T-helper 9 cell (primary cell): ENCODE measurements at regions not wholly inside any gene's neighbourhood (a gene's known extent, or its start where the extent isn't known, plus 50 kb on each side); places are given as distances from the start of the nearest gene placed in this dataset.
A peak's percentile ranks its signal among the peaks of the same experiment; 100 is the strongest.
"Not testable (repeated sequence)": the region's sequence is repeated elsewhere in the genome, so short reads cannot be mapped to it uniquely, and the experiment has no call there.

ENCODE experiments used
- DNase-seq: peaks from one replicate; pipeline ENCODE4 v3.0.0-alpha.2; 2020

DNA sequence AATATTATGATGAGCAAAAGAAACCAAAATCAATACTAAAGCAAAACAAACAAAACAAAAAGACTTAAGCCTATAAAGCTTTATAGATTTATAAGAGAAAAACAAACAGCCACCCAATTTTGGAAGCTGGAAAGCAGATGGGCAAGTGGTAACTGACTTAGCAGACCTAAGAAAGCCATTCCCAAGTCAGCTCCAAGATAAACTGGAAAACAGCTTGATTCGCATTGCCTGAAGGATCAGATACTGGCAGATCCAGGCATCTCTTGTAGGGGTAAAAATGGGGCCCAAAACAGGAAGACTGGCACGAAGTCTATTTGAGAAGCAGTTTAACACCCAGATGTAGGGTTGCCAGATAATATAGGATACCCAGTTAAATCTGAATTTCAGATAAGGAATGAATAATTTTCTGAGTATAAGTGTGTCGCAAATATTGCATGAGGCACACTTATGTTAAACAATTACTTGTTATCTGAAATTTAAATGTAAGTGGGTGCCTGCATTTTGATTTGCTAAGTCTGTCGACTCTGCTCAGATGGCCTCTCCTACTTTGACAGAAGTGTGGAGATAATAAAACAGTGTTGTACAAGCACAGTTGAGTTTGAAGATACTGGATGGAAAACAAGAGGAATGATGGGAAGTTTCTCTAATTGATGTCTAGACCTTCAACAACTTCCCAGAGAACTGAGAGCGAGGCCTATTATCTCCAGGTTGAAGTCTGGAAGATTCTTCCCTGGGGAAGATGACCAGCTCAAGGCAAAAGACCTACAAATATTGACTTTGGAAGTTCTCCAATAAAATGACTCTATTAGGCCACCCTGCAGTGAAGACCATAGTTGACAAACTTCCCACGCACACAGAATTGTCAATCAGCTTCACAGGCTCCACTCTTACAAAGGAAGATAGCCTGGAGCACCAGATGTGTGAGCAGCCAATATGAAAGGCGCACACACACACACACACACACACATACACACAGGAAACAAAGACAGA is 113.4 kb downstream of the FAM50B start:
- DNase-seq: no peak

- no peak for DNase-seq
Observed at GRCh38 chr6:3963426-3963825, 114.3 kb downstream of the FAM50B start.

GRCh38 chr6:3965071-3965718 is 113.7 kb downstream of the FAM217A start:
- DNase-seq: no peak

GRCh38 chr6:3966426-3966825 is 112.5 kb downstream of the FAM217A start:
- no peak for DNase-seq

DNA sequence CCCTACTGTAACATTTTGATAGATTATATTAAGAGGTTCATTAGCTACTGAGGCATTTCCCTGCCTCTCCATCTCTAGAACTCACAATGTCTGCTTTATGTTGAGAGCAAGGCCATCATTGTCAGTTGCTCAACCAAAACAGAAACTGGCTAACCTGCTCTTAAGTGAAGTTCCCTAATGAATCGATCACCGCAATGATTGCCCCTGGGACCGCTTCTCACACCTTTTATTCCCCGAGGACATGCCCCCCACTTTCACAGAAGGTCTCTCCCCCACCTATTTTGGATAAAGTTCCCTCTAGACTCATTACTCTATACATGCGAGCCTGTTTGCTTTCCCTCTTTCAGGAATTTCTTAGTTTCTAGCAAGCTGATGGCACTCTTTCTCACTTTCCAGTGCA is 108.8 kb downstream of the FAM217A start:
- DNase-seq: no peak

DNA sequence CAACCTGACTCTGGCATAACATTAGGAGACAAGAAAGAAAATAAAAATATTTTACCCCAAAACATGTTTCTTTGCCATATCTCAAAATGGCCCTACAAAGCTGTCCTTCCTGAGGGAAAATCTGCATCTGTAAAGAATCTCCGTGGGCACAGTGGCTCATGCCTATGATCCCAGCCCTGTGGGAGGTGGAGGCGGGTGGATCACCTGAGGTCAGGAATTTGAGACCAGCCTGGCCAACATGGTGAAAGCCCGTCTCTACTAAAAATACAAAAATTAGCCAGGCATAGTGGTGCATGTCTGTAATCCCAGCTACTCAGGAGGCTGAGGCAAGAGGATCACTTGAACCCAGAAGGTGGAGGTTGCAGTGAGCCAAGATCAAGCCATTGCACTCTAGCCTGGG is 105.8 kb downstream of the FAM217A start:
- DNase-seq: not testable (repeated sequence)

DNA sequence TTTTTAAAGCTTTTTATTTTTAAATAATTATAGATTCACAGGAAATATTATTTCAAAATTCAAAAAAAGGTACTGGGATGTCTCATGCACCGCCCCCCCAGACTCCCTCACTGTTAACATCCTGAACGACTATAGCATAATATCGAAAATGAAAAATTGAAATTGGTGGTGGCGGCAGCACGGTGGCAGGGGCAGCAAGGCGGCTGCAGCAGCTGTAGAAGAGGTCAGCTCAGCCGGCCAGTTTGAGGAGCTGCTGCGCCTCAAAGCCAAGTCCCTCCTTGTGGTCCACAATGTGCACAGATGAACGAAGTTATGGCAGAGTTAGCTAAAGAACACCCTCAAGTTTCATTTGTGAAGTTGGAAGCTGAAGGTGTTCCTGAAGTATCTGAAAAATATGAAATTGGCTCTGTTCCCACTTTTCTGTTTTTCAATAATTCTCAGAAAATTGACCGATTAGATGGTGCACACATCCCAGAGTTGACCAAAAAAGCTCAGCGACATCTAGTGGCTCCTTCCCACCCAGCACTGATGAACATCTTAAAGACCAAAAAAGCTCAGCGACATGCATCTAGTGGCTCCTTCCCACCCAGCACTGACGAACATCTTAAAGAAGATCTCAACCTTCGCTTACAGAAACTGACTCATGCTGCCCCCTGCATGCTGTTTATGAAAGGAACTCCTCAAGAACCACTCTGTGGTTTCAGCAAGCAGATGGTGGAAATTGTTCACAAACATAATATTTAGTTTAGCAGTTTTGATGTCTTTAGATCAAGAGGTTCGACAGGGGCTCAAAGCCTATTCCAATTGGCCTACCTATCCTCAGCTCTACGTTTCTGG is 100.8 kb downstream of the FAM217A start:
- DNase-seq: peak; percentile 3

GRCh38 chr6:3978966-3979365 is 100.0 kb downstream of the FAM217A start:
- not testable (repeated sequence) for DNase-seq

DNA sequence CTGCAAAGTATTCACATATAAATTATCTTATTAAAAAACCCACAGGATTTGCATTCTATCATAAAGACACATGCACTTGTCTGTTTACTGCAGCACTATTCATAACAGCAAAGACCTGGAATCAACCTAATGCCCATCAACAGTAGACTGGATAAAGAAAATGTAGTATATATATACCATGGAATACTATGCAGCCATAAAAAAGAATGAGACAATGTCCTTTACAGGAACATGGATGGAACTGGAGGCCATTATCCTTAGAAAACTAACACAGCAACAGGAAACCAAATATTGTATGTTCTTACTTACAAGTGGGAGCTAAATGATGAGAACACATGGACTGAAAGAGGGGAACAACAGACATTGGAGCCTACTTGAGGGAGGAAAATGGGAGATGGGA is 97.0 kb downstream of the FAM217A start:
- DNase-seq: no peak

DNA sequence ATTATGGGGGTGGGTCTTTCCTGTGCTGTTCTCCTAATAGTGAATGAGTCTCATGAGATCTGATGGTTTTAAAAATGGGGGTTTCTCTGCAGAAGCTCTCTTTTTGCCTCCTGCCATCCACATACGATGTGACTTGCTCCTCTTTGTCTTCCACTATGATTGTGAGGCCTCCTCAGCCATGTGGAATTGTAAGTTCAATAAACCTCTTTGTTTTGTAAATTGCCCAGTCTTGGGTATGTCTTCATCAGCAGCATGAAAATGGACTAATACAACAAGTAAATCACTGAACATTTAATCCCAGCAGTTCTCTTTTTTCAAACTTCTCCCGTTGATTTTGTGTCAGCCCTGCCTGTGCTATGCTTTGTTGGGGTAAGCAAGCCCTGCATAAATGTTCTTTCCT is 95.2 kb downstream of the FAM217A start:
- DNase-seq: no peak

- DNase-seq: no peak
Observed at GRCh38 chr6:3984494-3984893, 94.4 kb downstream of the FAM217A start.

DNA sequence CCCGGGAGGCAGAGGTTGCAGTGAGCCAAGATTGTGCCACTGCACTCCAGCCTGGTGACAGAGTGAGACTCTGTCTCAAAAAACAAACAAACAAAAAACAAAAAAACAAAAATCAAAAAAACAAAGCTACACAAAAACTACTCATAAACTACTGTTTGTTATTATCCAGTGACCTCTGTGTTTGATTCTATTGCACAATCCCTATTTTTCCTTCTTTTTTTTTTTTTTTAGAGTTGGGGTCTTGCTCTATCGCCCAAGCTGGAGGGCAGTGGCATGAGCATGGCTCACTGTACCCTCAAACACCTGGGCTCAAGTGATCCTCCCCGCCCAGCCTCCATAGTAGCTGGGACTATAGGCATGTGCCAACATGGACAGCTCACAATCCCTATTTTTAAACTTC is 92.7 kb downstream of the FAM217A start:
- DNase-seq: no peak

- DNase-seq: no peak
Observed at GRCh38 chr6:3987053-3987452, 91.9 kb downstream of the FAM217A start.

DNA sequence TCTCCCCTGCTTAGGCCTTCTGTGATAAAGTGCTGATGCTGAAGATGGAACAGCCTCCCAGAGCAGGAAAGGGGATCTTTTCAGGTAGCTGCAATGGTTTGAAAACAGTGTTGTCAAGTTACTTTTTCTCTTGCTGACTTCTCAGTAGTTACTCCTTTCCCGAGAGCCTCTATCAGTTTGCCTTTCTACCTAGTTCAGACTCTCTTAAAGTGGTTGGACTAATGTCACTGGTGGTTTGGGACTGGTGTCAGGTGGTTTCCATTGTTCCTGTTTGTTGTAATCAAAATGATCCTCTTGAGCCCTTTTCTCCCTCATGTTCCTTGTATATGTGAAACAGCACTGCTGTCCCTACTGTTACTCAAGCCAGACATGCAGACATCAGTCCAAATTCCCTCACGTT is 91.4 kb downstream of the FAM217A start:
- DNase-seq: no peak

GRCh38 chr6:3990692-3991491 is 88.0 kb downstream of the FAM217A start:
- peak; percentile 57 for DNase-seq

DNA sequence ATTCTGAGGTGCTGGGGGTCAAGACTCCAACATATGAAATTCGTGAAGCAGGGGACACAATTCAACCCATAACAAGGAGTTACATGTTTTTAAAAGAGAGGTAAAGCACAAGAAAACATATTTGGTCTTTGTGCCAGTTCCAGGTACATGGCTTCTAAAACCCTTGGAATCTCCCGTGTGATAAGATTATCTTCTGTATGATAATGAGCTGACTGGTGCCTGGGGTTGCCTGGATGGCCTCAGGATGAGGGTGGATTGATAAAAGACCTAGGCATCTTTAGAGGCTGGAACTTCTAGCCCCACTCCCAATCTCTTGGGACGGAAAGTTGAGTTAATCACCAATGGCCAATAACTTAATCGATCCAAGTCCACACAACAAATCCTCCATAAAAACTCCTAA is 87.0 kb downstream of the FAM217A start:
- DNase-seq: no peak

- DNase-seq: no peak
Observed at GRCh38 chr6:3996349-3996748, 82.6 kb downstream of the FAM217A start.

DNA sequence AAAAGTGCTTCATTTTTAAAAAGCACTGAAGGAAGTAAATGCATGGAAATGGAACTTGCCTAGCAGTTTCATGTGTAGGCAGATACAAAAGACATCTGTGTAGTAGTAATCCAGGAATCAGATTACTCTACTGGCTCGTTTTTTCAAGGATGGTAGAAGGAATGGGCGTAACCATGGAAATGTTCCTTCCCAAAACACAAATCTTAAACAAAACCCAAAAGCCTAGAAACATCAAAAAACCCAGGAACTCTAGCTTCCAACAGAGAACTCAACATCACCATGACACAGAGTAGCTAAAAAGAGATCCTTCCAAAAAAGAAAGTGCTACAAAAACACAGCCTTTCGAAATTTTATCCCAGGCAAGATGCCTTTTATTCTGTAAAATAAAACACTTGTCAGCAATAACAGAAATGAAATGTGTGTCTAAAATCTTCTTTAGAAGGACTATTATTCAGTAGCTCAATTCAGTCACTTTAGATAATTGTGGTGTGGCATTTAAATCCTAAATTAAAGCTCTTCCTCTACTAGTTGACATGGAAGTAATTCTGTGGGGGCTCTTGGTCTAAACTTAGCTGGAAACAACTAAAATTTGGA is 81.7 kb downstream of the FAM217A start:
- no peak for DNase-seq

- DNase-seq: no peak
Observed at GRCh38 chr6:3999800-4000661, 78.9 kb downstream of the FAM217A start.

GRCh38 chr6:4004249-4004648 is 74.7 kb downstream of the FAM217A start:
- no peak for DNase-seq
